ENCODE measurements at regions not wholly inside any gene's neighbourhood (a gene's known extent, or its start where the extent isn't known, plus 50 kb on each side); places are given as distances from the start of the nearest gene placed in this dataset.

GRCh38 chr2:7766088-7766722, 849.0 kb downstream of the RNF144A start:
- H3K9me3 ChIP-seq: peaks cover 0 to 6% (median 0%) of the 10 kb centered on the region in 4 donors
- 59% methylated on average over 8 of the region's 8 CpGs for WGBS
- H3K36me3 ChIP-seq: no peaks in the 10 kb centered on the region
- H3K4me3 ChIP-seq: no peak overlapping the region
- intact Hi-C loops (cut with DNase I): no loop called here
- DNase-seq (ENCODE audit: extremely low spot score): no peak
- peaks cover 0 to 13% (median 3%) of the 10 kb centered on the region in 4 donors for H3K4me1 ChIP-seq
- H3K27ac ChIP-seq (replicated peaks in 1 of 4): no peak overlapping the region
- no peaks in the 10 kb centered on the region for H3K27me3 ChIP-seq
- TF ChIP-seq POLR2A (IDR thresholded peaks at IDR 0.05; ENCODE audit: low read depth) (no peak), CTCF (IDR thresholded peaks at IDR 0.05) (no peak), EP300 (IDR thresholded peaks at IDR 0.05) (no peak), POLR2AphosphoS5 (IDR thresholded peaks at IDR 0.05) (no peak)

- 79% methylated on average over 26 of the region's 26 CpGs for WGBS
- Histone ChIP-seq H3K4me1 (peaks cover 0 to 13% (median 3%) of the 10 kb centered on the region in 4 donors), H3K27ac (replicated peaks in 1 of 4) (no peak overlapping the region), H3K36me3 (no peaks in the 10 kb centered on the region), H3K4me3 (no peak overlapping the region), H3K9me3 (peaks cover 0 to 6% (median 0%) of the 10 kb centered on the region in 4 donors), H3K27me3 (no peaks in the 10 kb centered on the region)
- no peak for DNase-seq (ENCODE audit: extremely low spot score)
- peak in 1 of 2 donors; percentile 25 for TF ChIP-seq POLR2AphosphoS5 (IDR thresholded peaks at IDR 0.05)
- no peak for TF ChIP-seq EP300 (IDR thresholded peaks at IDR 0.05)
- TF ChIP-seq POLR2A (IDR thresholded peaks at IDR 0.05; ENCODE audit: low read depth): no peak
- no peak for TF ChIP-seq CTCF (IDR thresholded peaks at IDR 0.05)
- intact Hi-C loops (cut with DNase I): no loop called here
Observed at GRCh38 chr2:7766978-7767565, 849.9 kb downstream of the RNF144A start.

- DNase-seq (ENCODE audit: extremely low spot score): no peak
- H3K27me3 ChIP-seq: no peaks in the 10 kb centered on the region
- H3K4me1 ChIP-seq: peaks cover 0 to 13% (median 3%) of the 10 kb centered on the region in 4 donors
- no peak overlapping the region for H3K27ac ChIP-seq (replicated peaks in 1 of 4)
- no peak overlapping the region for H3K4me3 ChIP-seq
- WGBS: 88% methylated on average over 4 of the region's 4 CpGs
- H3K9me3 ChIP-seq: peaks cover 0 to 6% (median 0%) of the 10 kb centered on the region in 4 donors
- no peaks in the 10 kb centered on the region for H3K36me3 ChIP-seq
- intact Hi-C loops (cut with DNase I): no loop called here
- TF ChIP-seq POLR2A (IDR thresholded peaks at IDR 0.05; ENCODE audit: low read depth) (no peak), POLR2AphosphoS5 (IDR thresholded peaks at IDR 0.05) (no peak), CTCF (IDR thresholded peaks at IDR 0.05) (no peak), EP300 (IDR thresholded peaks at IDR 0.05) (no peak)
Observed at GRCh38 chr2:7767902-7768301, 850.7 kb downstream of the RNF144A start.

- TF ChIP-seq POLR2AphosphoS5 (IDR thresholded peaks at IDR 0.05) (no peak), CTCF (IDR thresholded peaks at IDR 0.05) (no peak), EP300 (IDR thresholded peaks at IDR 0.05) (no peak), POLR2A (IDR thresholded peaks at IDR 0.05; ENCODE audit: low read depth) (no peak)
- Histone ChIP-seq H3K9me3 (no peaks in the 10 kb centered on the region), H3K4me3 (no peak overlapping the region), H3K27me3 (no peaks in the 10 kb centered on the region), H3K4me1 (peaks cover 0 to 5% (median under 1%) of the 10 kb centered on the region in 4 donors), H3K27ac (replicated peaks in 1 of 4) (no peak overlapping the region), H3K36me3 (no peaks in the 10 kb centered on the region)
- intact Hi-C loops (cut with DNase I): no loop called here
- no peak for DNase-seq (ENCODE audit: extremely low spot score)
- 95% methylated on average over 4 of the region's 5 CpGs for WGBS
Observed at GRCh38 chr2:7771781-7772180, 854.6 kb downstream of the RNF144A start.

Measured in esophagus muscularis mucosa (tissue), 4 donors.